HCT116 (cell line): ENCODE measurements at regions not wholly inside any gene's neighbourhood (a gene's known extent, or its start where the extent isn't known, plus 50 kb on each side); places are given as distances from the start of the nearest gene placed in this dataset.

Experiments
- ATAC-seq: fragments of 200-7000 bp; cut with Tn5 transposase; 2 replicates; pipeline ENCODE4 v1.9.1; 2020; ENCODE audit warnings: mild to moderate bottlenecking, moderate library complexity
- BruUV-seq: library from RNA; stranded (reverse); fragments of 400-500 nt; replicated peaks from 2 replicates; lab custom pipeline; 2021; lab: Mats Ljungman, UMichigan
- CTCF ChIA-PET: fragments of 300-600 bp; sonication (Branson Sonifier 250); formaldehyde crosslinking; loops from one replicate; lab custom pipeline; 2021; ENCODE audit warnings: antibody characterized with exemption; lab: Charles Lee
- POLR2A ChIA-PET: fragments of 300-600, 350-600 bp; sonication (Branson Sonifier 250); formaldehyde crosslinking; loops from one replicate; lab custom pipeline; 2021; ENCODE audit warnings: antibody characterized with exemption; lab: Charles Lee
- RAD21 ChIA-PET, 2 experiments: fragments of 300-600 bp; sonication (Branson Sonifier 250); formaldehyde crosslinking; loops; one replicate each; lab custom pipeline; 2023; ENCODE audit warnings: low total read pairs in 2 of 2; ENCODE audit not compliant: uncharacterized antibody in 2 of 2, unreplicated experiment in 2 of 2, low non-redundant PET in 1 of 2; lab: Charles Lee
- DNase-seq: peaks from one replicate; pipeline ENCODE4 v3.0.0-alpha.2; 2010; ENCODE audit warnings: low read depth, low spot score
- H2AFZ ChIP-seq: fragments of 200-600 bp; shearing (Covaris generic), sonication (generic); 2 replicates; pipeline ENCODE4 v1.6.1; 2017; ENCODE audit warnings: low read depth, mixed run types, mixed read lengths, antibody characterized with exemption, low read length; ENCODE audit not compliant: poor library complexity, severe bottlenecking
- H3K27ac ChIP-seq: 2 replicates; pipeline ENCODE4 v1.5.1; 2012; ENCODE audit warnings: low read depth, low read length
- H3K27me3 ChIP-seq: fragments of 200-600 bp; sonication (generic); 2 replicates; pipeline ENCODE4 v1.6.1; 2016; ENCODE audit warnings: mixed run types, low read length, mixed read lengths; ENCODE audit not compliant: insufficient read depth
- H3K36me3 ChIP-seq, 2 experiments: fragments of 200-500 bp in 1 of 2; fragments of 200-600 bp in 1 of 2; sonication (Bioruptor generic) in 1 of 2; sonication (generic) in 1 of 2; 2 replicates each; pipeline versions ENCODE4 v1.5.1 to v1.6.1; 2014 to 2016; ENCODE audit warnings: low read length in 2 of 2, inconsistent platforms in 1 of 2, mixed read lengths in 1 of 2, mixed run types in 1 of 2; ENCODE audit not compliant: insufficient read depth in 2 of 2, control insufficient read depth in 1 of 2
- H3K4me1 ChIP-seq, 2 experiments: fragments of 200-600 bp in 1 of 2; sonication (generic) in 1 of 2; 2 replicates each; pipeline versions ENCODE4 v1.5.1 to v1.6.1; 2012 to 2017; ENCODE audit warnings: low read length in 2 of 2, inconsistent platforms in 1 of 2, mild to moderate bottlenecking in 1 of 2, mixed read lengths in 1 of 2, mixed run types in 1 of 2, moderate library complexity in 1 of 2; ENCODE audit not compliant: insufficient read depth in 2 of 2, control insufficient read depth in 1 of 2
- H3K4me2 ChIP-seq: fragments of 200-600 bp; sonication (generic); 2 replicates; pipeline ENCODE4 v1.6.1; 2017; ENCODE audit warnings: mixed run types, low read length, mixed read lengths
- H3K4me3 ChIP-seq, 2 experiments: fragments of 200-600 bp in 1 of 2; sonication (generic) in 1 of 2; replicated peaks in 1 of 2; 2 replicates each; pipeline ENCODE4 v1.5.1; 2011 to 2016; ENCODE audit warnings: low read length in 2 of 2, control low read depth in 1 of 2, low read depth in 1 of 2, mild to moderate bottlenecking in 1 of 2, mixed read lengths in 1 of 2, mixed run types in 1 of 2
- H3K79me2 ChIP-seq: fragments of 200-600 bp; sonication (generic); 2 replicates; pipeline ENCODE4 v1.6.1; 2017; ENCODE audit warnings: mild to moderate bottlenecking, mixed run types, low read length, moderate library complexity, mixed read lengths; ENCODE audit not compliant: insufficient read depth
- H3K9ac ChIP-seq: fragments of 200-600 bp; sonication (generic); 2 replicates; pipeline ENCODE4 v1.6.1; 2016; ENCODE audit warnings: low read length, mixed read lengths
- H3K9me2 ChIP-seq: fragments of 200-600 bp; sonication (generic), shearing (Covaris generic); 2 replicates; pipeline ENCODE4 v1.6.1; 2017; ENCODE audit warnings: mixed run types, mild to moderate bottlenecking, moderate library complexity; ENCODE audit not compliant: insufficient read depth
- H3K9me3 ChIP-seq, 2 experiments: fragments of 200-500 bp in 1 of 2; fragments of 200-600 bp in 1 of 2; sonication (Bioruptor generic) in 1 of 2; sonication (generic) in 1 of 2; 2 replicates each; pipeline ENCODE4 v1.6.1; 2014 to 2017; ENCODE audit warnings: low read length in 2 of 2, mixed read lengths in 2 of 2, inconsistent platforms in 1 of 2, low read depth in 1 of 2, mild to moderate bottlenecking in 1 of 2, mixed run types in 1 of 2, moderate library complexity in 1 of 2; ENCODE audit not compliant: control insufficient read depth in 1 of 2, insufficient read depth in 1 of 2
- H4K20me1 ChIP-seq: fragments of 200-600 bp; sonication (generic), shearing (Covaris generic); 2 replicates; pipeline ENCODE4 v1.6.1; 2017; ENCODE audit warnings: mixed run types, mild to moderate bottlenecking, moderate library complexity; ENCODE audit not compliant: insufficient read depth
- CEBPB ChIP-seq: IDR thresholded peaks from 2 replicates; pipeline ENCODE4 v1.6.1; 2012; ENCODE audit warnings: low read depth
- FOSL1 ChIP-seq: IDR thresholded peaks from 2 replicates; pipeline ENCODE4 v1.6.1; 2012; ENCODE audit warnings: low read depth
- JUND ChIP-seq: IDR thresholded peaks from 2 replicates; pipeline ENCODE4 v1.6.1; 2012
- POLR2A ChIP-seq: IDR thresholded peaks from 2 replicates; pipeline ENCODE4 v1.7.0; 2011; ENCODE audit warnings: borderline replicate concordance; ENCODE audit not compliant: insufficient read depth, insufficient read length; ENCODE audit errors: extremely low read depth
- RAD21 ChIP-seq: IDR thresholded peaks from 2 replicates; pipeline ENCODE4 v1.6.1; 2012; ENCODE audit warnings: low read depth, mild to moderate bottlenecking
- ZFX ChIP-seq: fragments of 450-650 bp; IDR thresholded peaks from 2 replicates; pipeline ENCODE4 v1.6.1; 2017
- ZNF274 ChIP-seq: fragments of 200-500 bp; sonication (Bioruptor generic); IDR thresholded peaks from 2 replicates; pipeline ENCODE4 v1.6.1; 2014; ENCODE audit warnings: mild to moderate bottlenecking, low read depth, low read length, inconsistent platforms
- intact Hi-C: fragments of 100-400 bp; cut with micrococcal nuclease; formaldehyde crosslinking; loops from 2 replicates; pipeline ENCODE4 v1.10.0; 2022
- TF ChIP-seq, protein P1 (sequence below): IDR thresholded peaks from 2 replicates; pipeline ENCODE4 v1.6.1; 2011; ENCODE audit warnings: mild to moderate bottlenecking, low read length, moderate library complexity; ENCODE audit not compliant: insufficient replicate concordance; ENCODE audit errors: extremely low read depth
- TF ChIP-seq, protein P2 (sequence below): IDR thresholded peaks from 2 replicates; pipeline ENCODE4 v1.6.1; 2012; ENCODE audit warnings: low read depth
- TF ChIP-seq, protein P3 (sequence below), 3 experiments: fragments of 200-600 bp in 1 of 3; sonication (generic) in 1 of 3; IDR thresholded peaks in 2 of 3; conservative IDR thresholded peaks in 1 of 3; 2 replicates each; pipeline ENCODE4 v1.5.1; 2012 to 2017; ENCODE audit warnings: low read depth in 2 of 3, low read length in 2 of 3, antibody characterized with exemption in 1 of 3, borderline replicate concordance in 1 of 3, control low read depth in 1 of 3, mild to moderate bottlenecking in 1 of 3, mixed read lengths in 1 of 3, mixed run types in 1 of 3, moderate library complexity in 1 of 3; ENCODE audit not compliant: insufficient read depth in 1 of 3
- TF ChIP-seq, protein P4 (sequence below): IDR thresholded peaks from 2 replicates; pipeline ENCODE4 v1.6.1; 2012

DNA sequence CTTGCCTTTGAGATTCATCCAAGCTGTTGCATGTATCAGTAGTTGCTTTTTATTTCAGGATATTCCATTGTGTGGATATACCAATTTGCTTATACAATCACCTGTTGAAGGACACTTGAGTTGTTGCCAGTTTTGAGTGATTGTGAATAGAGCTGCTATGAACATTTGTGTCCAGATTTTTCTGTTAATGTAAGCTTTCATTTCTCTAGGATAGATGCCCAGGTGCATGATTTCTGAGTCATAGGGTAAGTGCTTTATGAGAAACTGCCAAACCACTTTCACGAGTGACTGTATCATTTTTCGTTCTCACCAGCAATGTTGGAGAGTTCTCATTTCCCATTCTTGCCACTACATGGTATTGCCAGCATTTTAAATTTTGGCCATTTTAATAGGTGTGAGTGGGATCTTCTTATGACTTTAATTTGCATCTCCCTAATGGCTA, 434.6 kb upstream of the RGS6 start:
- no TSS peak for BruUV-seq
- Histone ChIP-seq H4K20me1 (no peaks in the 10 kb centered on the region), H3K9me3 (no peaks in the 10 kb centered on the region)
- DNase-seq: no peak
- RAD21 ChIA-PET: no interaction called here
- no peak for ATAC-seq
- TF ChIP-seq, protein P1, sequence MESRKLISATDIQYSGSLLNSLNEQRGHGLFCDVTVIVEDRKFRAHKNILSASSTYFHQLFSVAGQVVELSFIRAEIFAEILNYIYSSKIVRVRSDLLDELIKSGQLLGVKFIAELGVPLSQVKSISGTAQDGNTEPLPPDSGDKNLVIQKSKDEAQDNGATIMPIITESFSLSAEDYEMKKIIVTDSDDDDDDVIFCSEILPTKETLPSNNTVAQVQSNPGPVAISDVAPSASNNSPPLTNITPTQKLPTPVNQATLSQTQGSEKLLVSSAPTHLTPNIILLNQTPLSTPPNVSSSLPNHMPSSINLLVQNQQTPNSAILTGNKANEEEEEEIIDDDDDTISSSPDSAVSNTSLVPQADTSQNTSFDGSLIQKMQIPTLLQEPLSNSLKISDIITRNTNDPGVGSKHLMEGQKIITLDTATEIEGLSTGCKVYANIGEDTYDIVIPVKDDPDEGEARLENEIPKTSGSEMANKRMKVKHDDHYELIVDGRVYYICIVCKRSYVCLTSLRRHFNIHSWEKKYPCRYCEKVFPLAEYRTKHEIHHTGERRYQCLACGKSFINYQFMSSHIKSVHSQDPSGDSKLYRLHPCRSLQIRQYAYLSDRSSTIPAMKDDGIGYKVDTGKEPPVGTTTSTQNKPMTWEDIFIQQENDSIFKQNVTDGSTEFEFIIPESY: no peak
- TF ChIP-seq RAD21 (no peak), FOSL1 (no peak), POLR2A (no peak), ZNF274 (no peak), ZFX (no peak), JUND (no peak), CEBPB (no peak)
- TF ChIP-seq, protein P2, sequence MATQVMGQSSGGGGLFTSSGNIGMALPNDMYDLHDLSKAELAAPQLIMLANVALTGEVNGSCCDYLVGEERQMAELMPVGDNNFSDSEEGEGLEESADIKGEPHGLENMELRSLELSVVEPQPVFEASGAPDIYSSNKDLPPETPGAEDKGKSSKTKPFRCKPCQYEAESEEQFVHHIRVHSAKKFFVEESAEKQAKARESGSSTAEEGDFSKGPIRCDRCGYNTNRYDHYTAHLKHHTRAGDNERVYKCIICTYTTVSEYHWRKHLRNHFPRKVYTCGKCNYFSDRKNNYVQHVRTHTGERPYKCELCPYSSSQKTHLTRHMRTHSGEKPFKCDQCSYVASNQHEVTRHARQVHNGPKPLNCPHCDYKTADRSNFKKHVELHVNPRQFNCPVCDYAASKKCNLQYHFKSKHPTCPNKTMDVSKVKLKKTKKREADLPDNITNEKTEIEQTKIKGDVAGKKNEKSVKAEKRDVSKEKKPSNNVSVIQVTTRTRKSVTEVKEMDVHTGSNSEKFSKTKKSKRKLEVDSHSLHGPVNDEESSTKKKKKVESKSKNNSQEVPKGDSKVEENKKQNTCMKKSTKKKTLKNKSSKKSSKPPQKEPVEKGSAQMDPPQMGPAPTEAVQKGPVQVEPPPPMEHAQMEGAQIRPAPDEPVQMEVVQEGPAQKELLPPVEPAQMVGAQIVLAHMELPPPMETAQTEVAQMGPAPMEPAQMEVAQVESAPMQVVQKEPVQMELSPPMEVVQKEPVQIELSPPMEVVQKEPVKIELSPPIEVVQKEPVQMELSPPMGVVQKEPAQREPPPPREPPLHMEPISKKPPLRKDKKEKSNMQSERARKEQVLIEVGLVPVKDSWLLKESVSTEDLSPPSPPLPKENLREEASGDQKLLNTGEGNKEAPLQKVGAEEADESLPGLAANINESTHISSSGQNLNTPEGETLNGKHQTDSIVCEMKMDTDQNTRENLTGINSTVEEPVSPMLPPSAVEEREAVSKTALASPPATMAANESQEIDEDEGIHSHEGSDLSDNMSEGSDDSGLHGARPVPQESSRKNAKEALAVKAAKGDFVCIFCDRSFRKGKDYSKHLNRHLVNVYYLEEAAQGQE: no peak
- TF ChIP-seq, protein P3, sequence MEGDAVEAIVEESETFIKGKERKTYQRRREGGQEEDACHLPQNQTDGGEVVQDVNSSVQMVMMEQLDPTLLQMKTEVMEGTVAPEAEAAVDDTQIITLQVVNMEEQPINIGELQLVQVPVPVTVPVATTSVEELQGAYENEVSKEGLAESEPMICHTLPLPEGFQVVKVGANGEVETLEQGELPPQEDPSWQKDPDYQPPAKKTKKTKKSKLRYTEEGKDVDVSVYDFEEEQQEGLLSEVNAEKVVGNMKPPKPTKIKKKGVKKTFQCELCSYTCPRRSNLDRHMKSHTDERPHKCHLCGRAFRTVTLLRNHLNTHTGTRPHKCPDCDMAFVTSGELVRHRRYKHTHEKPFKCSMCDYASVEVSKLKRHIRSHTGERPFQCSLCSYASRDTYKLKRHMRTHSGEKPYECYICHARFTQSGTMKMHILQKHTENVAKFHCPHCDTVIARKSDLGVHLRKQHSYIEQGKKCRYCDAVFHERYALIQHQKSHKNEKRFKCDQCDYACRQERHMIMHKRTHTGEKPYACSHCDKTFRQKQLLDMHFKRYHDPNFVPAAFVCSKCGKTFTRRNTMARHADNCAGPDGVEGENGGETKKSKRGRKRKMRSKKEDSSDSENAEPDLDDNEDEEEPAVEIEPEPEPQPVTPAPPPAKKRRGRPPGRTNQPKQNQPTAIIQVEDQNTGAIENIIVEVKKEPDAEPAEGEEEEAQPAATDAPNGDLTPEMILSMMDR (IDR thresholded peaks at IDR 0.05 in 2 of 3, conservative IDR thresholded peaks at IDR 0.05 in 1 of 3; ENCODE audit: borderline replicate concordance in 1 of 3, insufficient read depth in 1 of 3, low read depth in 2 of 3, low read length in 2 of 3): no peak
- TF ChIP-seq, protein P4, sequence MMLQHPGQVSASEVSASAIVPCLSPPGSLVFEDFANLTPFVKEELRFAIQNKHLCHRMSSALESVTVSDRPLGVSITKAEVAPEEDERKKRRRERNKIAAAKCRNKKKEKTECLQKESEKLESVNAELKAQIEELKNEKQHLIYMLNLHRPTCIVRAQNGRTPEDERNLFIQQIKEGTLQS: no peak
- TF ChIP-seq, all 23 proteins: peak for 0
- Histone ChIP-seq H3K9ac (no peak overlapping the region), H3K36me3 (no peaks in the 10 kb centered on the region), H3K4me2 (peak overlapping the region; percentile 6; the same call in 1 of the 2 replicates), H3K27ac (no peak overlapping the region), H3K4me1 (peaks cover 0 to 8% of the 10 kb centered on the region in 2 experiments; a peak in 1 of 4 replicates), H3K79me2 (0 out of 2 replicates have a peak, but pooled peaks cover 11% of the 10 kb centered on the region), H3K9me2 (no peaks in the 10 kb centered on the region), H2AFZ (no peak overlapping the region), H3K27me3 (no peaks in the 10 kb centered on the region), H3K4me3 (no peak overlapping the region)
- ChIA-PET POLR2A (interaction anchor here (0.7 kb wide), 1 partner anchor 94 kb away, joined by 3 read pairs; no protein-coding TSS in a partner anchor), CTCF (no interaction called here)
- intact Hi-C loops: no loop called here
